ENCODE measurements at regions not wholly inside any gene's neighbourhood (a gene's known extent, or its start where the extent isn't known, plus 50 kb on each side); places are given as distances from the start of the nearest gene placed in this dataset.

- no peaks in the 10 kb centered on the region for H3K9me3 Mint-ChIP-seq (ENCODE audit: unreplicated experiment)
- POLR2A ChIA-PET: no interaction called here
- no peak for DNase-seq (ENCODE audit: unreplicated experiment)
- no peak overlapping the region for H3K4me3 Mint-ChIP-seq (ENCODE audit: unreplicated experiment)
- H3K36me3 Mint-ChIP-seq (ENCODE audit: insufficient read depth, unreplicated experiment): no peaks in the 10 kb centered on the region
- H3K27me3 Mint-ChIP-seq (ENCODE audit: insufficient read depth, unreplicated experiment): no peaks in the 10 kb centered on the region
- no peak for TF ChIP-seq CTCF (IDR thresholded peaks at IDR 0.05; ENCODE audit: unreplicated experiment)
- no TSS peak for BruUV-seq (replicated peaks)
- CTCF ChIA-PET: interaction anchor here (1.3 to 1.5 kb wide), 2 partner anchors 396 to 527 kb away, joined by 3 read pairs; no protein-coding TSS in a partner anchor
- intact Hi-C loops (cut with micrococcal nuclease): no loop called here
- peaks cover 4% of the 10 kb centered on the region for H3K4me1 Mint-ChIP-seq (ENCODE audit: insufficient read depth, unreplicated experiment)
- no peak overlapping the region for H3K27ac Mint-ChIP-seq (ENCODE audit: low read depth, unreplicated experiment)
These were observed 345.1 kb upstream of the CBLB start for GRCh38 chr3:106213954-106214353.

- no peak for TF ChIP-seq CTCF (IDR thresholded peaks at IDR 0.05; ENCODE audit: unreplicated experiment)
- Mint-ChIP-seq H3K4me3 (ENCODE audit: unreplicated experiment) (no peak overlapping the region), H3K27me3 (ENCODE audit: insufficient read depth, unreplicated experiment) (no peaks in the 10 kb centered on the region), H3K4me1 (ENCODE audit: insufficient read depth, unreplicated experiment) (peaks cover 4% of the 10 kb centered on the region), H3K9me3 (ENCODE audit: unreplicated experiment) (no peaks in the 10 kb centered on the region), H3K36me3 (ENCODE audit: insufficient read depth, unreplicated experiment) (no peaks in the 10 kb centered on the region), H3K27ac (ENCODE audit: low read depth, unreplicated experiment) (no peak overlapping the region)
- DNase-seq (ENCODE audit: unreplicated experiment): no peak
- CTCF ChIA-PET: interaction anchor here (1.3 kb wide), 1 partner anchor 527 kb away, joined by 3 read pairs; no protein-coding TSS in a partner anchor
- intact Hi-C loops (cut with micrococcal nuclease): no loop called here
- no TSS peak for BruUV-seq (replicated peaks)
- POLR2A ChIA-PET: interaction anchor here (1.0 kb wide), 1 partner anchor 13 kb away, joined by 3 read pairs; no protein-coding TSS in a partner anchor
These were observed 345.8 kb upstream of the CBLB start for GRCh38 chr3:106214641-106215040.

- intact Hi-C loops (cut with micrococcal nuclease): no loop called here
- DNase-seq (ENCODE audit: unreplicated experiment): no peak
- ChIA-PET CTCF (interaction anchor here (0.5 to 1.3 kb wide), 2 partner anchors 528 to 665 kb away, joined by 3 read pairs; no protein-coding TSS in a partner anchor), POLR2A (interaction anchor here (0.7 to 1.0 kb wide), 2 partner anchors 13 to 32 kb away, joined by 3 read pairs; no protein-coding TSS in a partner anchor)
- no peak for TF ChIP-seq CTCF (IDR thresholded peaks at IDR 0.05; ENCODE audit: unreplicated experiment)
- Mint-ChIP-seq H3K27me3 (ENCODE audit: insufficient read depth, unreplicated experiment) (no peaks in the 10 kb centered on the region), H3K36me3 (ENCODE audit: insufficient read depth, unreplicated experiment) (no peaks in the 10 kb centered on the region), H3K9me3 (ENCODE audit: unreplicated experiment) (no peaks in the 10 kb centered on the region), H3K4me1 (ENCODE audit: insufficient read depth, unreplicated experiment) (peaks cover 4% of the 10 kb centered on the region), H3K4me3 (ENCODE audit: unreplicated experiment) (no peak overlapping the region), H3K27ac (ENCODE audit: low read depth, unreplicated experiment) (no peak overlapping the region)
- no TSS peak for BruUV-seq (replicated peaks)
These were observed 346.2 kb upstream of the CBLB start for GRCh38 chr3:106215047-106215446.

- no peak overlapping the region for H3K27ac Mint-ChIP-seq (ENCODE audit: low read depth, unreplicated experiment)
- intact Hi-C loops (cut with micrococcal nuclease): no loop called here
- TF ChIP-seq CTCF (IDR thresholded peaks at IDR 0.05; ENCODE audit: unreplicated experiment): no peak
- H3K27me3 Mint-ChIP-seq (ENCODE audit: insufficient read depth, unreplicated experiment): no peaks in the 10 kb centered on the region
- ChIA-PET CTCF (interaction anchor here (0.6 kb wide), 1 partner anchor 112 kb away, joined by 3 read pairs; no protein-coding TSS in a partner anchor), POLR2A (interaction anchor here (0.7 kb wide), 1 partner anchor 182 kb away, joined by 3 read pairs; no protein-coding TSS in a partner anchor)
- BruUV-seq (replicated peaks): no TSS peak
- H3K4me1 Mint-ChIP-seq (ENCODE audit: insufficient read depth, unreplicated experiment): peaks cover 2% of the 10 kb centered on the region
- H3K9me3 Mint-ChIP-seq (ENCODE audit: unreplicated experiment): peaks cover 19% of the 10 kb centered on the region
- H3K36me3 Mint-ChIP-seq (ENCODE audit: insufficient read depth, unreplicated experiment): no peaks in the 10 kb centered on the region
- no peak overlapping the region for H3K4me3 Mint-ChIP-seq (ENCODE audit: unreplicated experiment)
- DNase-seq (ENCODE audit: unreplicated experiment): no peak
These were observed 348.9 kb upstream of the CBLB start for GRCh38 chr3:106217745-106218144.
